DOHH2 (cell line): ENCODE measurements at regions not wholly inside any gene's neighbourhood (a gene's known extent, or its start where the extent isn't known, plus 50 kb on each side); places are given as distances from the start of the nearest gene placed in this dataset.

ENCODE experiments used
- H3F3A ChIP-seq: fragments of 200-600 bp; sonication (generic), shearing (Covaris generic); 2 replicates; pipeline ENCODE4 v1.6.0; 2016; ENCODE audit warnings: antibody characterized with exemption, mild to moderate bottlenecking; ENCODE audit not compliant: control insufficient read depth, insufficient read depth
- H3K27ac ChIP-seq: fragments of 200-600 bp; sonication (generic); 2 replicates; pipeline ENCODE4 v1.5.1; 2014; ENCODE audit warnings: low read depth, mild to moderate bottlenecking, low read length, moderate library complexity
- H3K27me3 ChIP-seq: fragments of 200-600 bp; sonication (generic); 2 replicates; pipeline ENCODE4 v1.6.1; 2014; ENCODE audit warnings: mild to moderate bottlenecking, low read length, mixed read lengths; ENCODE audit not compliant: control insufficient read depth
- H3K36me3 ChIP-seq: fragments of 200-600 bp; sonication (generic); 2 replicates; pipeline ENCODE4 v1.6.1; 2014; ENCODE audit warnings: mild to moderate bottlenecking, low read length, moderate library complexity, mixed read lengths; ENCODE audit not compliant: control insufficient read depth
- H3K4me1 ChIP-seq: fragments of 200-600 bp; sonication (generic); 2 replicates; pipeline ENCODE4 v1.6.1; 2014; ENCODE audit warnings: mild to moderate bottlenecking, low read length, mixed read lengths; ENCODE audit not compliant: control insufficient read depth
- H3K4me2 ChIP-seq: fragments of 200-600 bp; sonication (generic); 2 replicates; pipeline ENCODE4 v1.6.0; 2014; ENCODE audit warnings: mild to moderate bottlenecking, low read length, moderate library complexity
- H3K4me3 ChIP-seq: fragments of 200-600 bp; sonication (generic); 2 replicates; pipeline ENCODE4 v1.5.1; 2014; ENCODE audit warnings: mild to moderate bottlenecking, low read length, mixed read lengths
- H3K79me2 ChIP-seq: fragments of 200-600 bp; sonication (generic); 2 replicates; pipeline ENCODE4 v1.6.1; 2014; ENCODE audit warnings: mild to moderate bottlenecking, low read length, mixed read lengths; ENCODE audit not compliant: control insufficient read depth
- H3K9me2 ChIP-seq: fragments of 200-600 bp; sonication (generic); replicated peaks from 2 replicates; pipeline ENCODE4 v1.6.1; 2014; ENCODE audit warnings: mild to moderate bottlenecking, low read length, mixed read lengths; ENCODE audit not compliant: control insufficient read depth
- H3K9me3 ChIP-seq: fragments of 200-600 bp; sonication (generic); 2 replicates; pipeline ENCODE4 v1.6.1; 2014; ENCODE audit warnings: antibody characterized with exemption, low read length, mixed read lengths; ENCODE audit not compliant: control insufficient read depth, insufficient read depth
- H4K20me1 ChIP-seq: fragments of 200-600 bp; sonication (generic); 2 replicates; pipeline ENCODE4 v1.6.0; 2014; ENCODE audit warnings: low read depth, mild to moderate bottlenecking, antibody characterized with exemption, low read length, moderate library complexity; ENCODE audit not compliant: control insufficient read depth, insufficient read depth
- CTCF ChIP-seq: fragments of 200-600 bp; sonication (generic); IDR thresholded peaks from one replicate; pipeline ENCODE4 v1.5.1; 2014; ENCODE audit warnings: antibody characterized with exemption, mild to moderate bottlenecking, low read depth, low read length; ENCODE audit not compliant: poor library complexity, severe bottlenecking
- EZH2phosphoT487 ChIP-seq: fragments of 200-600 bp; sonication (generic); IDR thresholded peaks from 2 replicates; pipeline ENCODE4 v1.6.1; 2017; ENCODE audit warnings: borderline replicate concordance, mild to moderate bottlenecking, antibody characterized with exemption, low read length, moderate library complexity, mixed read lengths

- Histone ChIP-seq H3K4me2 (no peak overlapping the region), H3K4me1 (no peaks in the 10 kb centered on the region), H4K20me1 (no peaks in the 10 kb centered on the region), H3K27me3 (no peaks in the 10 kb centered on the region; the same call in 1 of the 2 replicates), H3K9me3 (no peaks in the 10 kb centered on the region), H3K4me3 (no peak overlapping the region), H3K79me2 (no peaks in the 10 kb centered on the region), H3F3A (no peaks in the 10 kb centered on the region), H3K27ac (no peak overlapping the region), H3K9me2 (no peaks in the 10 kb centered on the region), H3K36me3 (no peaks in the 10 kb centered on the region)
- TF ChIP-seq CTCF (no peak), EZH2phosphoT487 (no peak)
Observed at GRCh38 chr9:7303907-7304626, 495.5 kb downstream of the DMAC1 start.

DNA sequence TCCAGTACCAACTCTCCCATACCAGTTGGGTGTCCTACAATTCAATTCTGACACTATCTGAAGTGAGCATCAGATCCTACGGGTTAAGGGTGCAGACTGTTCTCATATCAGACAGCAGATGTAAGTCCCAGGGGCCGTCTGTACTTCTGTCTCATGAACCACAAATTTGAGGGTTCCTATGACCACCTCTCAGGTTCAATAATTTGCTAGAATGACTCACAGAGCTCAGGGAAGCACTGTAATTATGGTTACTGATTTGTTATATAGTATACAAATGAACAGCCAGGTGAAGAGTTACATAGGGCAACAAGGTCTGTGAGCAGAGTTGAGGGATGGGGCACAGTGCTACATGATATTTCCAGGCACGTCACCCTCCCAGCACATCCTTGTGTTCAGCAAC is 499.1 kb downstream of the DMAC1 start:
- Histone ChIP-seq H3K27ac (no peak overlapping the region), H3K9me2 (no peaks in the 10 kb centered on the region), H3K4me3 (no peak overlapping the region), H3K4me1 (no peaks in the 10 kb centered on the region), H4K20me1 (no peaks in the 10 kb centered on the region), H3K4me2 (no peak overlapping the region), H3K36me3 (no peaks in the 10 kb centered on the region), H3K9me3 (no peaks in the 10 kb centered on the region), H3F3A (no peaks in the 10 kb centered on the region), H3K27me3 (no peaks in the 10 kb centered on the region; the same call in 1 of the 2 replicates), H3K79me2 (no peaks in the 10 kb centered on the region)
- TF ChIP-seq CTCF, result no peak
- no peak for TF ChIP-seq EZH2phosphoT487

DNA sequence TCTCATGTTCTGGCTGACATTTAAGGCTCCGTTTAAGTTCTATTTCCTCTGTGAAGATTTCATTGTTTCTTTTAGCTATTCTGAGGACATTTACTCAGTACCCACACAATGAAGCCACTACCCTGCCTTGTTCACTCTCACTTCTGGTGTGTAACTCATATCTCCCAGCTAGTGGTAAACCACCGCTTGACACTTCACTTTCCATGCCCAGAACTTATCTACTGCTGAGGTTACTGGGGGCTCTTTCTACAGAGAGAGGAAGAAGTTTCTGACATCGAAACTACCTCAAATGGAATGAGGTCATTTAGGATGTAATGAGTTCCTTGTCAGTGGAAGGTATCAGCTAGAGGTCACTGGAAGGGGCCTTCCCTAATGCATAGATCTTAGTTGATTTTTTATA is 501.5 kb downstream of the DMAC1 start:
- Histone ChIP-seq H3K4me1 (no peaks in the 10 kb centered on the region), H3F3A (no peaks in the 10 kb centered on the region), H3K9me2 (no peaks in the 10 kb centered on the region), H3K9me3 (no peaks in the 10 kb centered on the region), H3K4me2 (no peak overlapping the region), H3K4me3 (no peak overlapping the region), H3K27ac (no peak overlapping the region), H3K79me2 (no peaks in the 10 kb centered on the region), H4K20me1 (no peaks in the 10 kb centered on the region), H3K27me3 (no peaks in the 10 kb centered on the region), H3K36me3 (no peaks in the 10 kb centered on the region)
- TF ChIP-seq CTCF (no peak), EZH2phosphoT487 (no peak)
